Superior temporal gyrus (tissue), 1 donor: ENCODE measurements at regions not wholly inside any gene's neighbourhood (a gene's known extent, or its start where the extent isn't known, plus 50 kb on each side); places are given as distances from the start of the nearest gene placed in this dataset.

Experiments used
- DNase-seq: peaks from one replicate; pipeline ENCODE4 v3.0.0-alpha.2; 2016; ENCODE audit errors: extremely low spot score

DNA sequence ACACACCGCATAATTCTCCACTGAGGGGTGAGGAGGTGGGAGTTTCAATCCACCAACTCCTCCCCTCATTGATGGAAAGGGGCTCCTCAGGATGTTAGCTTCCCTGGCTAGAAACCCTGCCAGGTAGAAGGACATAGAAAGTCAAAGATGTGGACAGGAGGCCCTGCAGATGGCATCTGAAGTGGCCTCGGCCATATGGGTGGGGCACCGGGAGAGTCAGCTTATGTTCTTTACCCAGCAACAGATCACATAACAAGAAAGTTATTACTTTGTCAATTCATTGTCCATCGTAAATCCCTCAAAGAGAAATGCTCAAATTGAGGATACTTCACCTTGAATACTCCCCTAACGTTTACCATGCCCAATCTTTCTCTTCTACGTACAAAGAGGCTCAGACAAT, 97.3 kb upstream of the ARHGEF3 start:
- no peak for DNase-seq

- DNase-seq, result no peak
These were observed 94.6 kb upstream of the ARHGEF3 start for GRCh38 chr3:56896357-56896756.

- peak; percentile 87 for DNase-seq
These were observed 93.2 kb upstream of the ARHGEF3 start for GRCh38 chr3:56894881-56895431.

- DNase-seq, result no peak
These were observed 88.8 kb upstream of the ARHGEF3 start for GRCh38 chr3:56890448-56891091.

- DNase-seq, result no peak
These were observed 87.4 kb upstream of the ARHGEF3 start for GRCh38 chr3:56889131-56889530.

- DNase-seq, result no peak
These were observed 85.8 kb upstream of the ARHGEF3 start for GRCh38 chr3:56887402-56888025.

GRCh38 chr3:56886314-56886713, 84.6 kb upstream of the ARHGEF3 start:
- no peak for DNase-seq

DNA sequence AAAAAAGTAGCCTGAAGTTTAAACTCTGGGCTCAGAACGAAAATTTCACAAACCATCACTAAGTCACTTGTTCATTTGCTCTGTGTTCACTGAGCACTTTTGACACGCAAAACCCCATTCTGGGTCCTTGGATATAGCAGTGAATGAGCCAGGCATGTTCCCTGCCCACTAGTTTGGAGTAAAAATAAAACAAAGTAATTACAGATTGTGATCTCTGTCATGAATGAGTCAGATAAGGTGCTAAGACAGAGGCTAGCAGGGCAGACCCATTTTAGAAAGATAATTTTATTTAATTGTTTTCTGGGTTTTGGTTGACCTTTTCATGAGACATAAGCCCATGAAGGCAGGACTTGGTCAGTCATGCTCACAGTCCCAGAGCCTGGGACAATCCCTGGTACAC, 84.1 kb upstream of the ARHGEF3 start:
- no peak for DNase-seq

DNA sequence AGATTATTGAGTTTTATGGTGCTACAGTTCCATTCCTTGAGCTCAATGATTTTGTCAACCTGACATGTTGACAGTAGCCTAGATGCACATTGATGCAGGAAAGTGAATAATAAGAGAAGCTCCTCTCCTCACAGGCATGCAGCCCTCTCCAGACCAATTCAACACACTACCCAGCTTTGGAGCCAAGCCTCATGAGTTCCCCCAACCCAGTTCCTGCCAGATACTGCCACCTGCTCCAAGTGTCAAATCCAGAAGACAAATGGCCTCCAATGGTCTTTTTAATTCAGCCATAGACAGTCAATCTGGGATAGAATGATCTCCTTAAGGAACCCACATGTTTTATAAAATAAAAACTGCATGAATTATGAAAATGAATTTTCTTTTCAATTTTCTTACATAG, 83.7 kb upstream of the ARHGEF3 start:
- DNase-seq, result no peak

- no peak for DNase-seq
These were observed 82.6 kb upstream of the ARHGEF3 start for GRCh38 chr3:56884387-56884786.

- DNase-seq, result no peak
These were observed 82.1 kb upstream of the ARHGEF3 start for GRCh38 chr3:56883828-56884227.

DNA sequence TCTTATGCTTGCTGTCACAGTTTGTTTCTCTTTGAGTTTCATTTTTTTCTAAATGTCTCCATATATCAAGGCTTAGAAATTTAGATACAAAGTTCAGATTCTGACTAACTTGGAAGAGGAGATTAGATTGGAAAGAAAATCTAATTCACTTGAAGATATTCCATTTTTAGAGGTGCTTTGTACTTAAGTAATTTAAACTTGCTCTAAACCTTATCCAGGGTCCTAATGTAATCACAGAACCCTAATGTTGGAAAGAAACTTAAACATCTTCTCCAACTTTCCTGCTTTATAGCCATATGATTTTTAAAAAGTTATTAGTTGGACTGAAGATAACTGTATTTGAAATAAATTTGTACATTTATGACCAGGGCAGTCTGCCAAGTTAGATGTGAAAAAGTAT, 81.1 kb upstream of the ARHGEF3 start:
- no peak for DNase-seq

DNA sequence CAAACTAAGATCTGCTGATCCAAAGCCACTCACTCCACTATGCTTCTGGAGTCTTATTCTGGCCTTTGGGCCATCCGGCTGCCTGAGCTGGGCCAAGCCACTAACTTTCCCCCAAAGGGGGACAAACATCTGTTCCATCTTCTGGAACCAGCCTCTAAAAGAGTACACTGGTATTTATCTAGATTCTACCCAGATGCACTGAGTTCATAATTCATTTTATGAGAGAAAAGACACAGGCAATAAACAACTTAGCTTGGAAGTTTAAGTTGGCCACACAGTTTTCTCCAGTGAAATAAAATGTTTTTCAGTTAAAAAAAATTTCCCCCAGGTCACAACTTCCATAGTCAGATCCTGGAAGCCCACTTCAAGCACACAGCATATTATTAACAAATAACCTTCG, 80.1 kb upstream of the ARHGEF3 start:
- DNase-seq, result no peak

DNA sequence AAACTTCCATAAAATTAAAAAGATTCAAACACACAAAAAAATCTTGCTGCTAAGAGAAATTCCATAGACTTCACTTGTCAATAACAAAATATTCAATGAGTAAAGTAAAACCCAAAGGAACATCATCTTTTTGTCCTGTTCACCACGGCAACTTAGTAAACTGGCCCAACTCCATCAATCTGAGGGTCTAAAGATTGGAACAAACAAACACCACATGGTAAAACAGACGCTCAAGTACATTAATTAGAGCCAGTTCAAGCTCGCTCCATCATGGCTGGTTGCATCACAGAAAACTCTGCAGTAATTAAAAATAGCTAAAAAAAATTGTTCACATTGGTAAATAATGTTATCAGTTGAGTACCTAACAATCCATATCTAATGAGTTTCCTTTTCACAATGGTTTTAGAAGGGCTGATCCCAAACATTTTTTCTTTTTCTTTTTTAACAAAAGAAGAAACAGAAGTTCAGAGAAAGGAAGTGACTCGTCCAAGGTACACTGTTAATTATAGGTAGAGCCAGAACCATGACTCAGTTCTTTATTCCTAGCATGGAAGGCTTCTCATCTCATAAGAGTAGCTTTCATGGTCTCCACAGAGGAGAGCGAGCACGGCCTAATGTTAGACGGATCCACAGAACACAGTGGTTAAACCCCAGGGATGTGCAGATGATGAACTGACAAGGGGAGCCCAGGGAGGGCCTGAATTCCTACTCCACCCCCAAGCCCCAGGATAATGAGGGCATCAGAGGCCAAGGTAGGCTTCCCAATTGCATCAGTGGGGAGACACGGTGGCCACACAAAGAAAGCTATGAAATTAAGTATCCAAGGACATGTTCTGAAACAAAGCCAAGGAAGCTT, 79.2 kb upstream of the ARHGEF3 start:
- DNase-seq, result no peak

DNA sequence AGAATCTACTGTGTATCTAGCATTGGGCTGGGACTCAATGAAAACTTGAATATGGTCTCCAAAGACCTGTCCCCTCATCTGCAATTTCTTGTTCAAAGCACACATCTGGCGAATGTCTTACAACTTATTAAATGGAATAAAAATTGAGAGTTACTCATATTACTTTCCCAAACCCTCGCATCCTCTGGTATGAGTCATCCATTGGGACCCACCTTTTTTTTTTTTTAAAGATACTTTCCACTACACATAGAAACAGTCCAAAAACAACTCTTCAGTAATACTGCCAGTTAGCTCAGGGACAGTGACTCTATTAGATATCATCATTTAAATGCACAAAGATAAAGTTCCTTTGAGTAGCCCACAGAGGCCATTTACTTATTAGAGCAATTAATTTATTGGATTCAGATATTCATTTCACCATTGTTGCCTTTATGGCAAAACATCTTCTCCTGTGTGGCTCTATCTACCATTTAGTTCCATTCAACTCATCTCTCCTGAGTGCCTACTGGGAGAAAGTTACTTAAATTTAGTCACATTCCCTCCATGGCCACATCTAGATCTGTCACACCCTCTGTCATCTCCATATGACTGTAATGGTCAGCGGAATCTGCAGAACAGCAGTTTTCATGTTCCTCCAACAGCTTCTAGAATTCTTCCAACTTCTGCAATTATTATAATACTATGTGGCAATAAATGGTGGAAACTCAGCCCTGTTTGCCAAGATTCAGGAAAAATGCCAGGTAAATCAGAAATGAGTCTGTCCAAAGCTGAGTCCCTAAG, 77.9 kb upstream of the ARHGEF3 start:
- no peak for DNase-seq

GRCh38 chr3:56878074-56878473, 76.3 kb upstream of the ARHGEF3 start:
- DNase-seq, result peak; percentile 46

DNA sequence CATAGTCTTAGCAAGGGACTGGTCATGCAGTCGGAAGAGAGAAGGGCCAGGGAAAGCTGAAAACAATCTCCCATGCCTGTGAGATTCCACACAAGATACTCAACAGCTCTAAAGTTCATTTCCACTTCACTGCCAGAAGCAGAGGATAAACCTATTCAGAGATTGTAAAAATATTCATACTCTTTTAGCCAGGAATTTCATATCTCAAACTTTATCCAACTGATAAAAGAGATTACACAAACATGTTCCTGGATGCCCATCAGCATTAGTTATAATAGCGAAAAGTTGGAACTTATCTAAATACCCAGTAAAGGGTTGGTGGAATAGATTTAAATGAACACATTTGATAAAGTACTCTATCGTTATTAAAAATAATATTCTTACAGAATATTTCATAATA, 75.2 kb upstream of the ARHGEF3 start:
- DNase-seq, result no peak

GRCh38 chr3:56874269-56874668, 72.5 kb upstream of the ARHGEF3 start:
- DNase-seq, result no peak

- DNase-seq, result no peak
These were observed 68.7 kb upstream of the ARHGEF3 start for GRCh38 chr3:56870436-56870835.

DNA sequence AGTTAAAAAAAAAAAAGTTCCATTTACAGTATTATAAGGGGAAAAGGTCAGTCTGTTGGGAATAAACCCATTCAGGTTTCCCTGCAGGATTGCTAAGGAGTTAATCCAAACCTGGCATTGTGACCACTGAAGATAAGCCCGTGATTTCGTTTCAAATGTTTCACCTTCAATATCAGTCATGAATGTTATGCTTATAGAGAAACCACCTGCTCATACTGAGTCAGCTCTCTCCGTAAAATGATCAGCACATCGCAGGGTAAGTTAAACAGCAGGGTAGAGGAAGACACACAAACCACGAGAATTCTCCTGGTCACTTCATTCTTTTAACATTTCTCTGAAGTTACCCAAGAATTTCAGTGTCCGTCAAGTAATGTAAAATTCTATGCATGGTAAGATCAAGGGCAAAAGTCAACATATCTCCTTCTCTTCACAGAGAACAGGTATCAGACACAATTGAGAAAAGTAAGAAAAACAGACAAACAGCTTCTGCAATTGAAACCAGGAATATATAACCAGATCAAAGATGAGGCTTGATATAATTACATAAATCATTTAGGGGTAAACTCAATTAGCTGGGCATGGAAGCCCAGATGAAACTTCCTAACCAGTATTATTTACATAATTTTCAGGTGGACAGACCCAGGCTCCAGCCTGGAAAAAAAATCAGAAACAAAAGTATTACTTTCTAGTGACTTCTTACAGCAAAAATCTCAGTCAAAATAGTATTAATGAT, 67.6 kb upstream of the ARHGEF3 start:
- DNase-seq, result no peak

DNA sequence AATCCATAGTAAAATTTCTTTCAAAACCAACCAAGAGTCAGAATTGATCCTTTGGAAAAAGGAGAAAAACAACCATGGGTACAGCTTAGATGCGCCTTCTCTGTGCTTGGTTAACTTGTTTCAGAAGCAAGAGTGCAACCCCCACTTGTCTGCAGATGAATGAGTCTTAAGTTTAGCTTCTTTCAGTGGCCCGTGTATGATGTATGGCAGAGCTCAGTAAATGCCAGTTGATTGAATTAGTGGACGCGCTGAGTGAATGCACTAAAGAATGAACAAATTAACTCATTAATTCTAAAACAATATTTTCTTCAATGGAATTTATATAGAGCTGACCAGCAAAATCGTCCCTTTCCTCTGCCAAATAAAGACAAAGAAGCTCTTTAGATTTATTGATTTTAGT, 67.0 kb upstream of the ARHGEF3 start:
- no peak for DNase-seq
